ENCODE measurements at regions not wholly inside any gene's neighbourhood (a gene's known extent, or its start where the extent isn't known, plus 50 kb on each side); places are given as distances from the start of the nearest gene placed in this dataset.

- WGBS, 2 donors: 82 to 91% methylated on average over 2 of the region's 2 CpGs
- Histone ChIP-seq H3K9me3 (no peaks in the 10 kb centered on the region), H3K4me1 (no peaks in the 10 kb centered on the region), H3K27me3 (no peaks in the 10 kb centered on the region), H3K36me3 (no peaks in the 10 kb centered on the region), H3K4me3 (no peak overlapping the region), H3K27ac (no peak overlapping the region)
- TF ChIP-seq EP300 (IDR thresholded peaks at IDR 0.05) (no peak), POLR2A (IDR thresholded peaks at IDR 0.05) (no peak), CTCF (IDR thresholded peaks at IDR 0.05) (no peak)
- DNase-seq (ENCODE audit: low spot score in 2 of 2): no peak
These were observed 185.2 kb upstream of the CADPS start for GRCh38 chr3:63060412-63060811.

- H3K4me3 ChIP-seq: no peak overlapping the region
- TF ChIP-seq POLR2A (IDR thresholded peaks at IDR 0.05): no peak
- no peak for TF ChIP-seq CTCF (IDR thresholded peaks at IDR 0.05)
- no peak for TF ChIP-seq EP300 (IDR thresholded peaks at IDR 0.05)
- WGBS, 2 donors: 63 to 67% methylated on average over 5 of the region's 5 CpGs
- no peaks in the 10 kb centered on the region for H3K27me3 ChIP-seq
- no peak for DNase-seq (ENCODE audit: low spot score in 2 of 2)
- H3K27ac ChIP-seq: no peak overlapping the region
- no peaks in the 10 kb centered on the region for H3K36me3 ChIP-seq
- H3K4me1 ChIP-seq: no peaks in the 10 kb centered on the region
- no peaks in the 10 kb centered on the region for H3K9me3 ChIP-seq
These were observed 186.2 kb upstream of the CADPS start for GRCh38 chr3:63061449-63061848.

GRCh38 chr3:63064209-63064755 lies 189.1 kb upstream of the CADPS start:
- WGBS, 2 donors: 60 to 71% methylated on average over 1 of the region's 1 CpG
- H3K36me3 ChIP-seq: no peaks in the 10 kb centered on the region
- H3K9me3 ChIP-seq: no peaks in the 10 kb centered on the region
- no peak overlapping the region for H3K4me3 ChIP-seq
- H3K27ac ChIP-seq: no peak overlapping the region
- H3K4me1 ChIP-seq: no peaks in the 10 kb centered on the region
- no peaks in the 10 kb centered on the region for H3K27me3 ChIP-seq
- no peak for TF ChIP-seq EP300 (IDR thresholded peaks at IDR 0.05)
- no peak for TF ChIP-seq POLR2A (IDR thresholded peaks at IDR 0.05)
- no peak for TF ChIP-seq CTCF (IDR thresholded peaks at IDR 0.05)
- DNase-seq (ENCODE audit: low spot score in 2 of 2): no peak

- no peak for TF ChIP-seq POLR2A (IDR thresholded peaks at IDR 0.05)
- TF ChIP-seq CTCF (IDR thresholded peaks at IDR 0.05): no peak
- no peak for TF ChIP-seq EP300 (IDR thresholded peaks at IDR 0.05)
- no peak for DNase-seq (ENCODE audit: low spot score in 2 of 2)
- H3K36me3 ChIP-seq: no peaks in the 10 kb centered on the region
- H3K27ac ChIP-seq: no peak overlapping the region
- H3K4me3 ChIP-seq: no peak overlapping the region
- no peaks in the 10 kb centered on the region for H3K4me1 ChIP-seq
- 35 to 38% methylated on average over 3 of the region's 3 CpGs for WGBS, 2 donors
- H3K9me3 ChIP-seq: no peaks in the 10 kb centered on the region
- no peaks in the 10 kb centered on the region for H3K27me3 ChIP-seq
These were observed 192.9 kb upstream of the CADPS start for GRCh38 chr3:63067999-63068645.

- H3K36me3 ChIP-seq: no peaks in the 10 kb centered on the region
- 55 to 57% methylated on average over 3 of the region's 3 CpGs for WGBS, 2 donors
- TF ChIP-seq POLR2A (IDR thresholded peaks at IDR 0.05): no peak
- no peak for TF ChIP-seq EP300 (IDR thresholded peaks at IDR 0.05)
- no peak for TF ChIP-seq CTCF (IDR thresholded peaks at IDR 0.05)
- no peaks in the 10 kb centered on the region for H3K4me1 ChIP-seq
- H3K27me3 ChIP-seq: no peaks in the 10 kb centered on the region
- H3K27ac ChIP-seq: no peak overlapping the region
- H3K4me3 ChIP-seq: no peak overlapping the region
- no peaks in the 10 kb centered on the region for H3K9me3 ChIP-seq
- no peak for DNase-seq (ENCODE audit: low spot score in 2 of 2)
These were observed 194.7 kb upstream of the CADPS start for GRCh38 chr3:63069806-63070475.

Data from tibial nerve (tissue), 4 donors.